ENCODE measurements at regions not wholly inside any gene's neighbourhood (a gene's known extent, or its start where the extent isn't known, plus 50 kb on each side); places are given as distances from the start of the nearest gene placed in this dataset.

GRCh38 chr7:52539414-52539813 is 496.0 kb upstream of the POM121L12 start:
- DNase-seq (ENCODE audit: low spot score) (no peak), ATAC-seq (no peak)
- intact Hi-C loops (cut with DNase I): no loop called here

DNA sequence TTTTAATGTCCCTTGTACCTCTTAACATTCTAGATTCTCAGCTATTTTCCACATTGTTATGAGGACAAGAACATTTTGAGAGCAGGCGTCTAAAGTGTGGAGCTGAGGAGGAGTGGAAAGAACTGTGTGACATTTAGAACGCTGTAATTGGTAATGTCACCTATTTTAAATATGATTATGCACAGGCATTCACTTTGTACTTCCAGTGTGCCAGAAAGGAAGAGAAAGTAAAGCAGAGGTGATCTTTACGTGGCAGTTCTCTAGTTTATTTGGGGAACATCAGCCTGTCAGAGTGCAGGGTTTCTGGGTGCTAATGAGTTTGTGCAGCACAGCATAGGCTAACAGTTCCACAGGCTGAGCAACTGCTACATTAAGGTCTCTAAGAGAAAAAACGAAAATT is 498.4 kb upstream of the POM121L12 start:
- ATAC-seq: no peak
- intact Hi-C loops (cut with DNase I): no loop called here
- DNase-seq (ENCODE audit: low spot score): no peak

DNA sequence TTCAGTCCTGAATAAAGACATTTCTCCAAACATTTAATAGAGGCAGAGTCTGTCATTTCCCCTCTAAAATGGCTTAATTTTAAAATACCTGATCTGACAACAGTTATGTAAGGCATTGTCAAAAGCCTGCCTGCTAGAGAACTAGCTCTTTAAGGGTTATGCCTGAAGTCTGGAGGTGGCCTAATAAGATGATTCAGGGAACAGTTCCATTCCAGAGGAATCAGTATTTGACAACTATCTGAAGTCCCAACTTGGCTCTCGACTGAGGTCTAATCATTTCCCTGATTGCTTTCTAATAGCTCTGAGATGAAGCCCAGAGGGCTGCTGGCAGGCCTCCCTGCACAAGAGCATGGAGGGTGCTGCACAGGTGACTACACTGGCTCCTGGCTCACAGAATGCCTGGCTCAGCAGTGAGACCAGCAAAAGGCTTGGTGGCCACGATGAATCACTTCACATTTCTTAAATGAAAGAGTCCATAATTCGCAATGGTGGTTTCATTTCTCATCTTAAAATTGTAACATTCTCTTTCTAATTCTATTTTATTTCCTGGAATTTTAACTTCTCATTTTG is 509.6 kb upstream of the POM121L12 start:
- no peak for DNase-seq (ENCODE audit: low spot score)
- intact Hi-C loops (cut with DNase I): no loop called here
- ATAC-seq: no peak

DNA sequence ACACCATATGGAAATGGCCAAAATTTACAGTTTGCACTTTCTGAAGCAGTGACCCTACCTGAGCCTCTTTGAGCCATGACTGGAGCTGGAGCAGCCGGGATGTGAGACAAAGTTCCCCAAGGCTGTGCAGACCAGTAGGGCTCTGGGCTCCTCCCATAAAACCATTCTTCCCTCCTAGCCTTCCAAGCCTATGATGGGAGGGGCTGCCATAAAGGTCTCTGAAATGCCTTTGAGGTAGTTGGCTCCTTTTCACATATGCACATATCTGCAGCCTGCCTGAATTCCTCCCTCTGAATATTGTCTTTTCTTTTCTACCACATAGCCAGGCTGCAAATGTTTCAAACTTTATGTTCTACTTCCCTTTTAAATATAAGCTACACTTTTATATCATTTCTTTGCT is 516.6 kb upstream of the POM121L12 start:
- ATAC-seq (no peak), DNase-seq (ENCODE audit: low spot score) (no peak)
- intact Hi-C loops (cut with DNase I): no loop called here

GRCh38 chr7:52512656-52513055 is 522.8 kb upstream of the POM121L12 start:
- DNase-seq (ENCODE audit: low spot score) (no peak), ATAC-seq (no peak)
- intact Hi-C loops (cut with DNase I): no loop called here

GRCh38 chr7:52507546-52508255 is 527.7 kb upstream of the POM121L12 start:
- intact Hi-C loops (cut with DNase I): no loop called here
- no peak for DNase-seq (ENCODE audit: low spot score)
- ATAC-seq: no peak

DNA sequence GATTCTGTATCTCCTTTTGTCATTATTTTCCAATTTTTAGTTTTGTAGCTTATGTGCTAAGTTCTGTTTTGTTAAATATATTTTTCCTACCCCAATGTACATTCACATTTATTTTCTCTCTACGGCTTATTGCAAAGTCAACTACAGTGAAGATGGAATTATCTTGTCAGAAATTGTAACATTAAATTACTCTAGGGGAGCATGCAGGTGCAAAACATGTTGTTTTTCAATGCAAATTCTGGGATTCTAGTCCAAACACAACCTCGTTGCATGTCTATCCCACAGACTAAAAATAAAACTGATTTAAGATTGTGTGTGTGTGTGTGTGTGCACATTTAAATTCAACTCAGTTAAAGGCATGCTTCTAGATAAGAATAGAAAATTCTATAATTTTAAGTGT is 529.1 kb upstream of the POM121L12 start:
- ATAC-seq (no peak), DNase-seq (ENCODE audit: low spot score) (no peak)
- intact Hi-C loops (cut with DNase I): no loop called here

DNA sequence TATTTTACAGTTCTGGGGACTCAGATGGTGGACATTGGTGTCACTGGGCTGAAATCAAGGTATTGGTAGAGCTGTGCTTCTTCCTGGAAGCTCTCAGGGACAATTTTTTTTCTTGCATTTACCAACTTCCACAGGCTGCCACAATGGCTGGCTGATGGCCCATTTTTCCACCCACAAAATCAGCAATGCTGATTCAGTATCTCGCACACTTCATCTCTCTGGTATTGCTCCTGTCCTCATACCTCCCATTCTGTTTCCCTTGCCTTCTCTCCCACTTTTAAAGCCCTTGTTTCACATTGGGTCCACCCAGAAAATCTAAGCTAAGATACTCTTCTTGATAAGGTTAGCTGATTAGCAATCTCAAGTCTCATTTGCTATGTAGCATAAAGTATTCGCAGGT is 530.9 kb upstream of the POM121L12 start:
- intact Hi-C loops (cut with DNase I): no loop called here
- ATAC-seq (no peak), DNase-seq (ENCODE audit: low spot score) (no peak)

DNA sequence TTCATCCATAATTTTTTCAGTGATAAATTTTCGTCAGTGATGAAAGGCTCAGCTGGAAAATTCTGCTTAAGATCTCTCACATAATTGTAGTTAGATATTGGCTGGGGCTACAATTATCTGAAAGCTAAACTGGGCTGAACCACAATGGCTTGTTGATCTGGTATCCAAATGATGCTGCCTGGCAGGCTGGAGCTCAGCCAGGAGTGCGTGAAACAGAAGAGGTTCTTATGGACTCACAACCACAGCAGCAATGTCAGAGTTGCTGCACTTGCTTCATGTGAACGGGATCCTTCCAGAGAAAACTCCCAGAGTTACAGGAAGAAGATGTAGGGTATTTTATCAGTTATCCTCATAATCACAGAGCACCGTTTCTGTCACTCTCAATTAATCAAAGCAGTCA is 533.2 kb upstream of the POM121L12 start:
- no peak for ATAC-seq
- intact Hi-C loops (cut with DNase I): no loop called here
- no peak for DNase-seq (ENCODE audit: low spot score)

DNA sequence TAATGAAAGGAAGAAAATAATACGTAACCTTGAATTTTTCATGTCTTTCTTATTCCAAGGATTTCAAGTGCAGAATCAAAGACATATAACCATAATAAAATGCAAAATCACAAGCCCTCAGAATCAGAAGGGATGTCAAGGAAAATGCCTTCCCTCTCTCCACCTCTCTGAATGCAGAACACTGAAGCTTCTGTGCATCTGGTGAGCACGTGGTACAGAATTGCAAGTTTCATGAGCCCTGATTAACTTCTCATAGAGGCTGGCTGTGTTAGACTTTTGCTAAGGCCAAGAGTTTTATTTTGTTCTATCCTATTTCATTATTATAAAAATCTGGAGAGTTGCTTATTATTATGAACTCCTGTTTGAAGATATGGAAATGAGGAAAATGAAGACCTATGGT is 533.7 kb upstream of the POM121L12 start:
- no peak for ATAC-seq
- DNase-seq (ENCODE audit: low spot score): no peak
- intact Hi-C loops (cut with DNase I): no loop called here

- ATAC-seq (no peak), DNase-seq (ENCODE audit: low spot score) (no peak)
- intact Hi-C loops (cut with DNase I): no loop called here
These were observed 534.6 kb upstream of the POM121L12 start for GRCh38 chr7:52500841-52501240.

DNA sequence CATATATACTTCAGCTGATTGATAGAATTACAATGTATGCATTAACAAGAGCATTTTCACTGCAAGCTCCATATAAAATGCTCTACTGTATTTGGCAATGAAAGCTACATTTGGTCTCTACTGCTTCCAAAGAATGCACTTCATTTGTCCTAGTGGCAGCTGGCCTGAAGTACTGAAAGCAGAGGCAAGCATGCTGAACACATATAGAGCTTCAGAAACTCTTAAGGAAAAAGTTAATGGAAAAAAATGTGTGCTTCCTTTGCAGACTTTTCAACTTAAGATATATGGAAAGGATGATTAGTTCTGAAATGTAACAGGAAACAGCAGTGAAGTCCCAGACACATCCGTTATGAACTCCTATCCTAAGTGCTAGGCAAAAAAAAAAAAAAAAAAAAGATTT is 537.1 kb upstream of the POM121L12 start:
- ATAC-seq (no peak), DNase-seq (ENCODE audit: low spot score) (no peak)
- intact Hi-C loops (cut with DNase I): no loop called here

DNA sequence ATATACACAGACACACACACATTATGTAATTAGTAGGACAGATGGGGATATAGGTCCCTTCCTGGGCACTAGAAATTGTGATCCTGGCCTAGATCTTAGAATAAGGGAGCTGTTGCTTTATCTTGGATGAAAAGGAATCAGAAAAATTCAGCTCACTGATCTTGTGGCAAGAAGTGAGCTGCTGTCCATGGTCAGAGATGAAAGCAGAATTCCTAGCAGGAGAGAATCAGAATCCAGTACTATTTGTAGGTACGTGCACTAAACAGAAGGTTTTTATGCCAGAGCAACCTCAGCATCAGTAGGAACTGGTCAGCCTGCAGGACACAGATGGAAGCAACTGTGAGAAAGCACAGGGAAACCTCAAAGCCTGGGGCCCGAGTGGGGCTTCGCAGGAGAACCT is 549.2 kb upstream of the POM121L12 start:
- no peak for DNase-seq (ENCODE audit: low spot score)
- ATAC-seq: no peak
- intact Hi-C loops (cut with DNase I): no loop called here

DNA sequence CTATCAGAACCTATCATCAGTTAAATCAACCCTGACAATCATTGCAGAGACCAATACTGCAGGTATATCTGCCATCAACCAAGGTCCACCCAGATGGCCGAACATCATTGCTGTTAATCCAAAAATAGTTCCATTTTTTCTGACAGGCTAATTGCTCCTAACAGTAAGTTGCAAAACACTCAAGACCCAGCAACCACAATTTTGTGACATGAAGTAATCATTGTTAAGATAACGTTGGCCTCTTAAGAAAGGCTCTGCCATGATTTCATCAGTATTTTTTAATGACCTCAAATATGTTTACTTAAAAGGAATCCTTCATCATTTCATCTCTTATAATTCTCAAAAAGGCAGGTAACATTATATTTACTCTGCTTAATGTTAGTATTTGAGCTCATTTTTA is 553.4 kb upstream of the POM121L12 start:
- no peak for ATAC-seq
- DNase-seq (ENCODE audit: low spot score): no peak
- intact Hi-C loops (cut with DNase I): no loop called here

- intact Hi-C loops (cut with DNase I): no loop called here
- DNase-seq (ENCODE audit: low spot score): no peak
- no peak for ATAC-seq
These were observed 553.9 kb upstream of the POM121L12 start for GRCh38 chr7:52481571-52481970.

DNA sequence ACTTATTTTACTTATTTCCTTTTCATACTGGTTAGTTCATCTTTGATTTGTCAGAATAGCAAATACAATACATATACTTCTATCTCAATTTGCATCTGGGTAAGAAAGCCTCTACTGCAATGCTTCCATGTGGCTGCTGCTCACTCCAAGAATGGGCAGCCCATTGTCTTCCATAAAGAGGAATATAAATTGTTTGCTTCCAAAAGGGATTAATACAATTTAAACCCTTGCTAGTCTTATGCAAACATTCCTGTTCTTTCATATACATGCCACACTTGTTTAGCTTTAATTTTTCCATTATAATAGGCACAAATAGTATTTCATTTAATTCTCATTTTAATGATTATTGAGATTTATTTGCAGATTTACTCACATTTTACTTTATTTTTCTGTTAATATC is 555.4 kb upstream of the POM121L12 start:
- ATAC-seq (no peak), DNase-seq (ENCODE audit: low spot score) (no peak)
- intact Hi-C loops (cut with DNase I): no loop called here

- intact Hi-C loops (cut with DNase I): no loop called here
- ATAC-seq: no peak
- DNase-seq (ENCODE audit: low spot score): no peak
These were observed 560.3 kb upstream of the POM121L12 start for GRCh38 chr7:52475001-52475582.

DNA sequence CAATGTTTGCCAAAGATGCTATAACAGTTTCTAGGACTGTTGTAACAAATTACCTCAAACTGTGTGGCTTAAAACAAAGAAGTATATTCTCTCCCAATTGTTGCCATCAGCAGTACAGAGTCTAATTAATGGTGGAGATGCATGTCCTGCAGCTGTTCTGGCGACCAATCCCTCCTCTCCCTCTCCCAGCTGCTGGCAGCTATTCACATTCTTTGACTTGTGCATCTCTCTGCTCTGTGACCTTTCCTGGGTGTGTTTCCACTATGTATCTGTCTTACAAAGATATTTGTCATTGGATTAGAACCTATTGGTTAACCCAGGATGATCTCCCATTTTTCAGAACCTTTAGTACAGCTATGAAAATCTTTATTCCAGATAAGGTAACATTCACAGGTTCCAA is 561.7 kb upstream of the POM121L12 start:
- DNase-seq (ENCODE audit: low spot score) (no peak), ATAC-seq (no peak)
- intact Hi-C loops (cut with DNase I): no loop called here

- intact Hi-C loops (cut with DNase I): no loop called here
- ATAC-seq: no peak
- DNase-seq (ENCODE audit: low spot score): no peak
These were observed 563.3 kb upstream of the POM121L12 start for GRCh38 chr7:52472006-52472620.

DNA sequence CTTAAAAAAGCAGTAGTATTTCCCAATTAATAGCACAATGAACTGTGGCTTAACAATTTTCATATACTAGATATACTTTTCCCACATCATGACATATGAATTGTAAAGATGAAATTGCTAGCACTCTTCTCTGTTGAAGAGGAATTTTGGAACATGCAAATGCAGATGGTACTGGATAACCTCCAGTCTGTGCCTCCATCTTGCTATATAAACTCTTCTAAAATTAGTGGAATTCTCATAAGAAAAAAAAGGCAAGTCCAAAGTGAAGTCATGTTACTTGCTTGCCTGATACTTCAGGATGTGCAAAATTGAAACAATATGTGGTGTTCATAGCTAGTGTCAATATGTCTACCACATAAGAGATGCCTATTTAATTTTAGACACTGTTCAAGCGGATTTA is 570.2 kb upstream of the POM121L12 start:
- no peak for DNase-seq (ENCODE audit: low spot score)
- intact Hi-C loops (cut with DNase I): no loop called here
- no peak for ATAC-seq

GRCh38 chr7:52463341-52463740 is 572.1 kb upstream of the POM121L12 start:
- ATAC-seq: no peak
- DNase-seq (ENCODE audit: low spot score): no peak
- intact Hi-C loops (cut with DNase I): no loop called here
